CD4-positive, alpha-beta memory T cell (primary cell): ENCODE measurements at regions not wholly inside any gene's neighbourhood (a gene's known extent, or its start where the extent isn't known, plus 50 kb on each side); places are given as distances from the start of the nearest gene placed in this dataset.

Experiments used
- CTCF ChIA-PET: fragments of 350-600 bp; sonication (Branson Sonifier 250); formaldehyde crosslinking; loops from one replicate; lab custom pipeline; 2021; ENCODE audit warnings: inconsistent platforms; ENCODE audit not compliant: partially characterized antibody; lab: Charles Lee
- POLR2A ChIA-PET: fragments of 350-600 bp; sonication (Branson Sonifier 250); formaldehyde crosslinking; loops from one replicate; lab custom pipeline; 2021; ENCODE audit not compliant: partially characterized antibody; lab: Charles Lee
- DNase-seq, 5 donors: peaks; one replicate each; pipeline versions ENCODE4 v3.0.0 to v3.0.0-alpha.2; 2020 to 2022; ENCODE audit warnings: mixed read lengths in 1 of 5
- H3K27ac ChIP-seq: one replicate; pipeline ENCODE4 v1.7.0; 2013; ENCODE audit warnings: low read depth, low read length
- H3K27me3 ChIP-seq: 2 replicates; pipeline ENCODE4 v1.7.0; 2013; ENCODE audit warnings: mild to moderate bottlenecking, low read length, moderate library complexity; ENCODE audit not compliant: insufficient read depth
- H3K36me3 ChIP-seq: 2 replicates; pipeline ENCODE4 v1.7.0; 2013; ENCODE audit warnings: mild to moderate bottlenecking, low read length, moderate library complexity; ENCODE audit not compliant: insufficient read depth
- H3K4me1 ChIP-seq: 2 replicates; pipeline ENCODE4 v1.7.0; 2013; ENCODE audit warnings: mild to moderate bottlenecking, low read length, moderate library complexity; ENCODE audit not compliant: insufficient read depth
- H3K4me3 ChIP-seq, 2 donors: one replicate each; pipeline ENCODE4 v1.7.0; 2013; ENCODE audit warnings: low read length in 2 of 2, mild to moderate bottlenecking in 1 of 2
- H3K9me3 ChIP-seq, 2 donors: one replicate each; pipeline ENCODE4 v1.7.0; 2013; ENCODE audit warnings: low read length in 2 of 2, control low read depth in 1 of 2; ENCODE audit not compliant: control insufficient read depth in 1 of 2
- H3K27ac Mint-ChIP-seq, 7 donors: one replicate each; pipeline ENCODE4 v1.8.0; 2020 to 2021; ENCODE audit warnings: mixed read lengths in 7 of 7, mild to moderate bottlenecking in 6 of 7, inconsistent platforms in 3 of 7, moderate library complexity in 3 of 7
- H3K27me3 Mint-ChIP-seq, 2 donors: one replicate each; pipeline ENCODE4 v1.8.0; 2020 to 2021; ENCODE audit warnings: mixed read lengths in 2 of 2
- H3K36me3 Mint-ChIP-seq, 2 donors: one replicate each; pipeline ENCODE4 v1.8.0; 2020 to 2021; ENCODE audit warnings: mixed read lengths in 2 of 2, inconsistent platforms in 1 of 2, mild to moderate bottlenecking in 1 of 2
- H3K4me1 Mint-ChIP-seq, 4 donors: one replicate each; pipeline ENCODE4 v1.8.0; 2020 to 2021; ENCODE audit warnings: mixed read lengths in 4 of 4, mild to moderate bottlenecking in 1 of 4
- H3K4me3 Mint-ChIP-seq, 8 donors: one replicate each; pipeline ENCODE4 v1.8.0; 2020 to 2021; ENCODE audit warnings: mixed read lengths in 8 of 8, mild to moderate bottlenecking in 7 of 8, moderate library complexity in 6 of 8, inconsistent platforms in 3 of 8
- H3K9me3 Mint-ChIP-seq, 8 donors: one replicate each; pipeline ENCODE4 v1.8.0; 2020 to 2021; ENCODE audit warnings: mixed read lengths in 8 of 8, mild to moderate bottlenecking in 5 of 8, inconsistent platforms in 3 of 8, moderate library complexity in 1 of 8
- intact Hi-C: fragments of 100-400 bp; cut with micrococcal nuclease; formaldehyde crosslinking; loops from one replicate; pipeline ENCODE4 v1.15.1; 2023

DNA sequence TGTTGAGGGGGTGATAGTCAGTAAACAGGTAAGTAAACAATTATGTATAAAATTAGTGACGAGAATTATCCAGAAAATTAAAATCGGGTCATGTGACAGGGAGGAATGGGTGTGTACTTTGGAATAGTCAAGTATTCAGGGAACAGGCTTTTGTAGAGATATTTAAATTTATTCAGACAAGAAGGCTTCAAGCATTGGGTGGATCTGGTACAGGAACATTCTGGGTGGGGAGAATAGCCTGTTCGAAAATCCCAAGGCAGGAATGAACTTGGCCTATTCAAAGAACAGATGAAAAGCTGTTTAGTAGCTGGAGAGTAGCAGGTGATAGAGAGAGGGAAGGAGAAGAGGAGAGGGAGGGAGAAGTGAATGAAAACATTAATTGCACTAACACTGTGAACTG, 448.9 kb upstream of the FZD8 start:
- ChIA-PET CTCF (no interaction called here), POLR2A (no interaction called here)
- no peak overlapping the region for H3K27ac ChIP-seq
- Mint-ChIP-seq H3K4me1 (no peaks in the 10 kb centered on the region), H3K9me3 (peaks cover 2 to 26% (median 4%) of the 10 kb centered on the region in 8 donors), H3K27ac (peak overlapping the region in 1 of 7 donors; percentile 62), H3K27me3 (no peaks in the 10 kb centered on the region), H3K36me3 (no peaks in the 10 kb centered on the region), H3K4me3 (no peak overlapping the region)
- intact Hi-C loops = no loop called here
- no peaks in the 10 kb centered on the region for H3K36me3 ChIP-seq
- no peaks in the 10 kb centered on the region for H3K9me3 ChIP-seq
- DNase-seq = no peak
- no peaks in the 10 kb centered on the region for H3K27me3 ChIP-seq
- H3K4me1 ChIP-seq = no peaks in the 10 kb centered on the region
- H3K4me3 ChIP-seq = no peak overlapping the region

DNA sequence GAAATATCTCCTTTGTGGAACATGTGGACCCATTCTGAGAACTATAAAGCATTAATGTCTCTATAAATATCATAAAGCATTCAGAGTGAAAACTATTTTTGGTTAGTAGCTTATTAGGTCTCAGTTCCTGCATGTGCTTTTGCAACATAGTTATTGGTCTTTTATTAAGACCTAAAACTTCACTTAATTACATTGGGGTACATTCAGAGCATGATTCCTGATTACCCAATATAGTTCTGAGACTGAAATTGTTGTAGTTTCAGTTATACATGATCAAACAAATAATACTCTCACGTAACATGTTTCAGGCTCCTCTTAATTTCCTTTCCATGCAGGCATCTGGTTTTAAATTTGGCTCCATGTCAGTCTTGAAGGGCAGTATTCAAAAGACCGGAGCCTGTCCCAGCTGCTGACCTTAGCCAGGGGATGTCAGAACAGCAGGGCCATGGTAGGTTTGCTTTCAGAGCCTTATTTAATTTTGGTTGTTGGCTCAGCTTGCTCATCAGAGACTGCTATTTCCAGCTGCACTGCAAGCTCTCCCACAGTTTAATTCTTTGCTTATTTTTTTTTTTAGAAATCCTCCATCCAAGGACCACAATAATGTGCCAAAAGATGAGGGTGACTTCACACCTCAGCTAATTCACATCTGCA, 447.8 kb upstream of the FZD8 start:
- intact Hi-C loops = no loop called here
- H3K4me3 ChIP-seq = no peak overlapping the region
- DNase-seq = no peak
- H3K36me3 Mint-ChIP-seq = no peaks in the 10 kb centered on the region
- no peak overlapping the region for H3K4me3 Mint-ChIP-seq
- H3K4me1 Mint-ChIP-seq = no peaks in the 10 kb centered on the region
- no peaks in the 10 kb centered on the region for H3K4me1 ChIP-seq
- no peaks in the 10 kb centered on the region for H3K27me3 Mint-ChIP-seq
- no peak overlapping the region for H3K27ac ChIP-seq
- H3K27ac Mint-ChIP-seq = no peak overlapping the region
- H3K9me3 ChIP-seq = no peaks in the 10 kb centered on the region
- ChIA-PET CTCF (no interaction called here), POLR2A (no interaction called here)
- no peaks in the 10 kb centered on the region for H3K27me3 ChIP-seq
- H3K9me3 Mint-ChIP-seq = peaks cover under 1 to 19% (median 4%) of the 10 kb centered on the region in 8 donors
- no peaks in the 10 kb centered on the region for H3K36me3 ChIP-seq

DNA sequence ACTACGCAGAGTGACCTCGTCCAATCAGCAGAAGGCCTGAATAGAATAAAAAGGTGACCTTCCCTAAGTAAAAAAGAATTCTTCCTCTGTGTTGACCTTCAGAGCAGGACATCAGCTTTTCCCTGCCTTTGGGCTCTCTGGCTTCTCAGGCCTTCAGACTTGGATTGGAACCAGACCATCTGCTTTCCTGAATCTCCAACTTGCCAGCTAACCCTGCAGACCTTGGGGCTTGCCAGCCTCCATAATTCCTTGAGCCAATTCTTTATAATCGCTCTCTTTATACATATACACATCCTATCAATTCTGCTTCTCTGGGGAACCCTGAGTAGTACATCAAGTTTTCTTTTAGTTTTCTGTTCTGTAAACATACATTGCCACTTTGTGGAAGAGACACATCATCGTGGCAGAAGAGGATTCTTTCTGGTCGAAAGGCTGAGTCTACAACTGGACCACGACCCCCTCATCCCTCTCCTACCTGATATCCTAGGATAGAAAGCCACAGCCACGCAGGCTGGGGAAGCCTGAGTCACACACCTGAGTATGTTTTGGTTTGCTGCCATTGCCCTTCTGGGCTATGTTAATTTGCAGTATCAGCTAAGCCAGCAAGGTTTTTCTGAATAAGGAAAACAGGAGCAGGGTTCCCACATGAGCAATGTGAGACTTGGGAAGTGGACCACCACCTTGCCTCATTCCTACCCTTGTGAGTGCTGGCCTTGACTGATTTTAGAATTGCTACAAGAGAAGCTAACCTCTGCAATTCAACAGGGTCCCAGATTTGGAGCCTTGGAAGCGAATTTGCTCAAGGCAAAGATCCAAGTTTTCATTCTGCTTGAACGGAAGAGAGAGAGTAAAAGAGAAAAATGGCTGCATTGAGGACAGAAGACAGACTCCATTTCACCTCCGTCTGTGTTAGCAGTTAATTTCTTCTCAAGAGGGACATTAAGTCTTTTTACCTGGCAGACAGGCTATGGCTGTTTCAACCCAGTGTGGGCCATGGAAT, 445.2 kb upstream of the FZD8 start:
- Mint-ChIP-seq H3K4me3 (peak overlapping the region in 1 of 8 donors; percentile 18), H3K4me1 (no peaks in the 10 kb centered on the region), H3K27me3 (no peaks in the 10 kb centered on the region), H3K27ac (no peak overlapping the region), H3K9me3 (peaks cover 2 to 16% (median 7%) of the 10 kb centered on the region in 8 donors), H3K36me3 (no peaks in the 10 kb centered on the region)
- H3K27ac ChIP-seq = no peak overlapping the region
- H3K4me1 ChIP-seq = no peaks in the 10 kb centered on the region
- no peaks in the 10 kb centered on the region for H3K27me3 ChIP-seq
- no peaks in the 10 kb centered on the region for H3K36me3 ChIP-seq
- no peaks in the 10 kb centered on the region for H3K9me3 ChIP-seq
- POLR2A ChIA-PET = no interaction called here
- CTCF ChIA-PET = no interaction called here
- no peak for DNase-seq
- H3K4me3 ChIP-seq = no peak overlapping the region
- intact Hi-C loops = no loop called here

DNA sequence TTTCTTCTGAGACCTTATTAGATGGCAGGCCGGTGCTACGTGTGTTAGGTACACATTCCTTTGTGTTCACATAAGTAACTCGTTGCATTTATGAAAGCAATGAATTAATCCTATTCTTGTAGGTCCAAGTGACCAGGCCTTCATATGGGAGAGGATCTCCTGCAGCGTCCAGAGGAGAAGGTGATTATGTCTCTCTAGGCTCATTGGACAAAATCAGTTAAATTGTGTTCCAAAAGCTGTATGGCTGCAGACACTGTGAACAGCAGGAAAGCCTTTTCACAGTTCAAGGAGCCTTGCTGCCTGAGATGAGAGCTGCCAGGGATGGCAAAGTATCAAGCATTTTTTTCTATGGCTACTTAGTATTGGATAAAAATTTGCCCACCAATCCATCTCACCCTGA, 433.1 kb upstream of the FZD8 start:
- DNase-seq = no peak
- H3K9me3 Mint-ChIP-seq = peaks cover 0 to 7% (median 0%) of the 10 kb centered on the region in 8 donors
- H3K27me3 Mint-ChIP-seq = no peaks in the 10 kb centered on the region
- intact Hi-C loops = no loop called here
- no peaks in the 10 kb centered on the region for H3K36me3 ChIP-seq
- no peaks in the 10 kb centered on the region for H3K36me3 Mint-ChIP-seq
- no peak overlapping the region for H3K4me3 Mint-ChIP-seq
- H3K27ac ChIP-seq = no peak overlapping the region
- ChIA-PET POLR2A (no interaction called here), CTCF (no interaction called here)
- H3K27me3 ChIP-seq = no peaks in the 10 kb centered on the region
- H3K9me3 ChIP-seq = no peaks in the 10 kb centered on the region
- no peak overlapping the region for H3K27ac Mint-ChIP-seq
- H3K4me1 Mint-ChIP-seq = no peaks in the 10 kb centered on the region
- H3K4me3 ChIP-seq = no peak overlapping the region
- H3K4me1 ChIP-seq = no peaks in the 10 kb centered on the region

DNA sequence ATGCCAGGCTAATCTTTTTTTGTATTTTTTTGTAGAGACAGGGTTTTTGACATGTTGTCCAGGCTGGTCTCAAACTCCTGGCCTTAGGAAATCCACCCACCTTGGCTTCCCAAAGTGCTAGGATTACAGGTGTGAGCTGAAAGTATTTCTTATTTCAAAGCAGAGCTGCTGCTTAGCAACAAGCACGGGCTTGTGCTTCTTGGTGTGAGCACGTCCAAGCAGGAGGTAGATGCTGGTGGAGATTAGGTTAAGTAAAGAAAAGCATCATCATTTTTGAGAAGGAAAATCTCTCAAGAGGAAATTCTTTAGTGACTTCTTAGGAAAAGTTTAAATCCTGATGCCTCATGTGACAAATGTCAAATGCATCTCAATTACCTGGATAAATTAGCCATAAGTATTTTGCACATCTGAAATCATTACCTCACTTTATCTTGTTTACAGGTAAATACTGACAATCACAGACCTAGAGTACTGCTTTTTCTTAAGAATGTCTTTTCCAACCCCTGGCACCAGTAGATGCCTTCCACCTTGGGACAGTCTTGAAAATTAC, 431.8 kb upstream of the FZD8 start:
- Histone ChIP-seq H3K4me1 (no peaks in the 10 kb centered on the region), H3K36me3 (no peaks in the 10 kb centered on the region), H3K27me3 (no peaks in the 10 kb centered on the region), H3K9me3 (no peaks in the 10 kb centered on the region), H3K27ac (no peak overlapping the region), H3K4me3 (no peak overlapping the region)
- Mint-ChIP-seq H3K9me3 (peaks cover 0 to 7% (median 0%) of the 10 kb centered on the region in 8 donors), H3K36me3 (no peaks in the 10 kb centered on the region), H3K27ac (no peak overlapping the region), H3K27me3 (no peaks in the 10 kb centered on the region), H3K4me1 (no peaks in the 10 kb centered on the region), H3K4me3 (no peak overlapping the region)
- ChIA-PET POLR2A (no interaction called here), CTCF (no interaction called here)
- DNase-seq = no peak
- intact Hi-C loops = no loop called here

DNA sequence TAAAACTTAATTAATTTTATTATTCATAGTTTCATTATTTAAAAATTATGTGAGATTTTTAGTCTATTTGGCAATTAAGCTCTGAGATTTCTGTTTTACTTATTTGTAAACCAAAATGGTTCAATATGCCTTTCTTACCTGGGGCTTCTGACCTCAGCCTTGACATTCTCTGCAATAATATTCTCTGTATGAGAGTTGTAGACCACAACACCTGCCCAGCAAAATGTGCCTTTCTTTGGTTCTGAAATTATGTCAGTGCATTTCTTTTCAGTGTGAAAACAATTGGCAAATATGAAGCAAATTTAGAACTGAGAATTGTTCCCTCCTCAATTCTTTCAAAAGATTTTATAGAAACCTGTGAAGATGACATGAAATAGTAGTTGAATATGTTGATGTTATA, 426.4 kb upstream of the FZD8 start:
- Mint-ChIP-seq H3K9me3 (peaks cover 0 to 15% (median 2%) of the 10 kb centered on the region in 8 donors), H3K36me3 (no peaks in the 10 kb centered on the region), H3K4me1 (no peaks in the 10 kb centered on the region), H3K27me3 (no peaks in the 10 kb centered on the region), H3K4me3 (no peak overlapping the region), H3K27ac (no peak overlapping the region)
- H3K4me1 ChIP-seq = no peaks in the 10 kb centered on the region
- no peaks in the 10 kb centered on the region for H3K27me3 ChIP-seq
- ChIA-PET POLR2A (no interaction called here), CTCF (no interaction called here)
- DNase-seq = no peak
- H3K27ac ChIP-seq = no peak overlapping the region
- no peak overlapping the region for H3K4me3 ChIP-seq
- no peaks in the 10 kb centered on the region for H3K36me3 ChIP-seq
- intact Hi-C loops = no loop called here
- no peaks in the 10 kb centered on the region for H3K9me3 ChIP-seq

DNA sequence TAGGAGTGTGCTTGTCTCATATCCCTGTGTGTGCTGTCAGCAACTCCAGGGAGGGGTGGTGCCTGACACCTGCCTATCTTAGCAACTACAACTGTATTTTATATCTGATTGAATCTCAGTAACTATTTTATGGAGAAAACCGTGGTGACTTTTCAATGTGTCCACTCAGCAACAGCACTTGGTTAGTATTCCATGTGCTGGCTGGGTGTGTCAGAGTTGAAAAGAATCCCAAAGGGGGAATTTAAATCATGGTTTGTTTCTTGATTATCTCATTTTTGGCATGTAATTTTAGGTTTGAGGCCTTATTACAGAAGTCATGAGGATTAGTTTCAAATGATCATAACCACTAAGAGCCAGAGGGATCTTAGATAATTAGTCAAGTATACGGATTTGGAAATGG, 425.7 kb upstream of the FZD8 start:
- Histone ChIP-seq H3K4me3 (no peak overlapping the region), H3K27me3 (no peaks in the 10 kb centered on the region), H3K9me3 (no peaks in the 10 kb centered on the region), H3K36me3 (no peaks in the 10 kb centered on the region), H3K27ac (no peak overlapping the region), H3K4me1 (no peaks in the 10 kb centered on the region)
- no peaks in the 10 kb centered on the region for H3K27me3 Mint-ChIP-seq
- intact Hi-C loops = no loop called here
- CTCF ChIA-PET = no interaction called here
- no peak overlapping the region for H3K4me3 Mint-ChIP-seq
- H3K4me1 Mint-ChIP-seq = no peaks in the 10 kb centered on the region
- no peak for DNase-seq
- H3K9me3 Mint-ChIP-seq = peaks cover 0 to 17% (median 3%) of the 10 kb centered on the region in 8 donors
- POLR2A ChIA-PET = no interaction called here
- no peaks in the 10 kb centered on the region for H3K36me3 Mint-ChIP-seq
- no peak overlapping the region for H3K27ac Mint-ChIP-seq
